SK-N-MC (cell line): ENCODE measurements at regions not wholly inside any gene's neighbourhood (a gene's known extent, or its start where the extent isn't known, plus 50 kb on each side); places are given as distances from the start of the nearest gene placed in this dataset.

Source experiments
- EZH2 ChIP-seq: fragments of 200-600 bp; sonication (generic); IDR thresholded peaks from one replicate; pipeline ENCODE4 v1.6.1; 2017; ENCODE audit warnings: antibody characterized with exemption
- FOXP2 ChIP-seq: optimal IDR thresholded peaks from 2 replicates; pipeline ENCODE3; 2011; ENCODE audit warnings: mild to moderate bottlenecking, moderate library complexity; ENCODE audit not compliant: insufficient read depth; ENCODE audit errors: extremely low read length, control extremely low read depth
- POLR2AphosphoS5 ChIP-seq: IDR thresholded peaks from 2 replicates; pipeline ENCODE4 v1.6.1; 2012; ENCODE audit warnings: mild to moderate bottlenecking, low read depth, low read length, borderline replicate concordance

DNA sequence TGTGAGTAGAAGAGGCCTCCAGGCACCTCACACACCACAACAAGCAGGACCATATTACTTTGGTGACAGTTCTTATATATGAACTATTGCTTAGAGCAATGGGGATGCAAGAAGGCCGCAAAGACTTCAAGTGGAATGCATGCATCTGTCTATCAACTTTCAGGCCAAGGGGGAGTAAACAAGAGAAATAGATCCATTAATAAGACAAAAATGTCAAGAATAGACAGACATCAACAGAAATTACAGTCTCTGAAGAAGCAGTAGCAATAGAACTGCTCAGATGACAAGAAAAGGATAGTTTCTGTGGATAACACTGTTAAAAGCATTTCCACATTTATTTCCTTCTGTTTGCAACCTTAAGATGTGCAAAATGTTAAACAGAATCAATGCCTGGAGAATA is 1057.7 kb downstream of the UQCRFS1 start:
- TF ChIP-seq EZH2: no peak
- no peak for TF ChIP-seq POLR2AphosphoS5
- no peak for TF ChIP-seq FOXP2
